HT1080 (cell line): ENCODE measurements at regions not wholly inside any gene's neighbourhood (a gene's known extent, or its start where the extent isn't known, plus 50 kb on each side); places are given as distances from the start of the nearest gene placed in this dataset.

ENCODE experiments used
- DNase-seq: peaks from one replicate; pipeline ENCODE4 v3.0.0-alpha.2; 2015; ENCODE audit warnings: low read depth

DNA sequence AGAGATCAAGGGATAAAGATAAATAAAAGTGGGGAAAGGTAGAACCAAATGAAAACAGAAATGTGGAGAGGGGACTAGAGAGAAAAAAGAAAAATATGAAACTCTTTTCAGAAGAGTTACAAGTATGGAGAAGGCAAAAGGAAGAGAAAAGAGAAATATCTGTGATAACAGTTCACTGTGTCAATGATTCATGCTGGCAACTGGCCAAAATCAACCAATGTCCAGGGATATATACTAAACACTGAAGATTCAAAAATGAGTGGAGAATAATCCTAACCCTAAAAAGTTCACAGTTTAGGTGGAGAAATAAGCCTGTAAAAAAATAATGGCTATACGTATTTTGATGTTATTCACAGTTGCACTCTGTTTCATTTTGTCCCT lies 372.3 kb upstream of the KITLG start:
- DNase-seq: peak; percentile 42

DNA sequence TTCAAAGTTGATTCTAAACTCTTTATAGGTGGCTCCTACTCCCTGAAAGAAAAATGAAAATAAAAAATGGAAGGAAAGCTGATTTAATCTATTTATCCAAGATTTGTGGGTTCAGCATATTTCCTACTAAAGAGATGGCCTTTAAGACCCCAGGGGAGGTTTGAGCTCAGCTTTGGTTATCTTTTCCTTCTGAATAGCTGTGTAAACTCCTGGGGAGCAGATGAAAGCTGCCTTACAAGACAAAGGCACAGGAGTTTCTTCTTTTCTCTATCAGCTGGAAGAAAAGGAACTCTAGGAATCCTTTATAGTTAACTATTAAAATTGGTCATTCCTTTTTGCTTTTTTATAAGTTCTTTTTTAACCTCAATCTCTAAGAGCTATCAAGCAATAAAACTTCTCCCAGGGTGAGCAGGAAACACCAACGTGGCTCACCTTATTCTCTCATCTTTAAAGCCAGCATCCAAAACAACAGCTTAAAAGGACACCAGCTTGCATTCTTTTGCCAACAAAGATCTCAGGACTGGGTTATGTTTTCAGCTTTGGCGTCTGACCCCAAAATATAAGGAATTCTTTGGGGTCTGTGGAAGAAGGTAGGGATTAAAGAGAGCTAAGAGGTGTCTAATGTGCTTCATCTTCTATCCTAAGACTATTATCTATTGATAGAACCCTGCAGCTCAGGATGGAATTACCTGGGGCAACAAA lies 371.7 kb upstream of the KITLG start:
- DNase-seq: no peak

DNA sequence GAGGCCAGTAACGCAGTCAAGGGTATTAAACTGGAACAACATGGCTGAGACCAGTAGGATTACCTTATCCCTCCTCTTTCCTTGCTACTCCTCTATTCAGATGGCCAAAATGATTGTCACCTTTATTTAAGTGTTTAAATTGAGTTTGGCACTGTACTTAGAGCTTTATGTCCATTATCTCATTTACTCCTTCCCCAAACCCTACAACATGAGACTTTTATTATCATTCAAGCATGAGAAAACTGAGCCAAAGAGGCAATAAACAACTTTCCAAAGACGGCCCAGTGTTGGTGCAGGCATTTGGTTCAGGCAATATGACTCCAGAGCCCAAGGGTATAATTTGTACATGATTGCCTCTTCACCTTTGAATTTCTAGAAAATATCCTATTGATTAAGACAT lies 370.9 kb upstream of the KITLG start:
- DNase-seq: no peak

DNA sequence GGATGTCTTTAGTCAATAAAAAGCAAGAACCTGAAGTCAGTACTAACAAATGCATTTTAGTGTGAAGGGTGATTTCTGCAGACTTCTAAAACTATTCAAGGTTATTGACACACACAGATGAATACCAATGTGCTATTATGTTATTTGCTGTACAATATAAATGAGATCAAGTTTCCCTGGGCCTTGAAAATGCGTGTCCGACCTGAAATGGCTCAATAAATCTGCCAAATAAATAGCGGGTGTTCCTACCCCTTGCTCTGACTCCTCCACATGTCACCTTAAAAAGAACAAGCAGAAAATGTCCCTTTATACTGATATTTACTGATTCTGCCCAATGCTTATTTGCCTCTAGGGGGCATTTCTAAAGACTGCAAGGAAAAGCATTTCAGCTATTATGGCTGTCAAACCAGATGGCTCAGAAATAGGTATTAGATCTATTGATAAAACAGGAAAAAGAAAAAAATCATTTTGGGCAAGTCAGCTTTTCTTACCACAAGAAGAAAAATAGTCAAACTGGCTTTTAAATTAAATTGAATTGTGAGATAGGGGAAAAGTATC lies 367.3 kb upstream of the KITLG start:
- DNase-seq: no peak

DNA sequence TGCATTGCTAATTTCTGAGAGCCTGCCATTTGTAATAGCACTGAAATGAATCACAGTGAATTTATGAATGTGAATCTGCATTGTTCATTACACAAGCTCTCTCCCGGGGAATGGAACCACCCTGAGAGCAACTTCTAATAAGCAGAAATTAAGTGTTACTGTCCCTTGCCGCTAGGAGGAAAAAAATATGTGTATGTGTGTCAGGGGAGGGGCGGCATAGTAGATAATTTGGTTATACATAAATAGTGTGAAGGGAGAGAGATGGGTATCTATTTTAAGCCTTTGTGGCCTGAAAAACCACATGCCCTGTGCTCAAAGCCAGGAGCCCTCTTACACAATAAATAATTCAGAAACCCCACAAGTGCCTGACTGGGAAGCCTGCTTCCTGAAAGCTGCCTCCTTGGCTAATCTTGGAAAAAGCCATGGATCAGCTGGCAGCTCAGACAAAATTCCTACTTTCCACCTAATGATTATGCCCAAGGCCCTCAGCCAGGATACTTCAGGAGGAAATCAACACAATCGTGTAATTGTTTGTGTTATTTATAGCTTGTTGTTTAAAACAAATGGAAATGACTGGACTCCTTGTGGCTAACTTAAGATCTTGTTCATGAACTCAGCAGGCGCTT lies 366.2 kb upstream of the KITLG start:
- peak; percentile 64 for DNase-seq

GRCh38 chr12:88945051-88945732 lies 364.9 kb upstream of the KITLG start:
- no peak for DNase-seq

- peak; percentile 81 for DNase-seq
Measured at GRCh38 chr12:88944397-88944796, 364.1 kb upstream of the KITLG start.

- no peak for DNase-seq
Measured at GRCh38 chr12:88940854-88941253, 360.6 kb upstream of the KITLG start.

DNA sequence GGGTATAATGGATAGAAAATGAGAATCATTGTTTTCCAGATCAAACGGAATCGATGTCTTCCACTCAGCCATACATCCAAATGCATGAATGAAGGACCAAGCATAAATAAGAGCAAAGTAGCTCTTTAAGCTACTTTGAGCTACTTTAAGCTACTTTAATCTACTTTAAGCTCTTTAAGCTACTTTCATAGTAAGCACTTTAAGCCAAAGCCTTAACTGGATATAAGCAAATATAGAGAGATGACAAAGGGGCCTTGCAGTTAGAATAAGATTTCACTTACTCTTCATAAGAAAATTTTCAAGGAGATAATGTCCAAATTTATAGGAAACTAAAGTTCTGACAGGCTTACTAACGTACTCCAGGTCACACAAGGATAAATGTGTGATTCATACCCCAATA lies 355.6 kb upstream of the KITLG start:
- no peak for DNase-seq

- DNase-seq: peak; percentile 51
Measured at GRCh38 chr12:88934163-88934747, 354.0 kb upstream of the KITLG start.

- DNase-seq: no peak
Measured at GRCh38 chr12:88932457-88932856, 352.2 kb upstream of the KITLG start.

GRCh38 chr12:88931598-88931997 lies 351.3 kb upstream of the KITLG start:
- DNase-seq: no peak

DNA sequence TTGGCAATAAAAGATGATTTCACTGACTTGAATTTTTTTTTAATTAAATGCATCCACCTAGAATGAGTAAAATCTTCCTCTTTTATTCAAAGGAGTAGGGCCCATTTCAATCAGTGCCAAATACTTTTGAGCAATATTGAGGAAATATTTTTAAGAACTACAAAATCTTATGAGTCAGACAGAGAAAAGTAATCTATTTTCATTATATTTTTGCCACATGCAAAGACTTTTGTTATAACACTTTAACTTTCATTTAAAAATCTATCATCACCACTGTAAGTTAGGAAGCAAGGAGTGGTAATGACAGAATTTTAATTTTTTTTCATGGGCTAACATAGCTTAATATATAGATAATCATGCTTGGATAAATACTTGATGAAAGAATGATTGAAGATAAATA lies 345.2 kb upstream of the KITLG start:
- no peak for DNase-seq

- no peak for DNase-seq
Measured at GRCh38 chr12:88924162-88924561, 343.9 kb upstream of the KITLG start.

DNA sequence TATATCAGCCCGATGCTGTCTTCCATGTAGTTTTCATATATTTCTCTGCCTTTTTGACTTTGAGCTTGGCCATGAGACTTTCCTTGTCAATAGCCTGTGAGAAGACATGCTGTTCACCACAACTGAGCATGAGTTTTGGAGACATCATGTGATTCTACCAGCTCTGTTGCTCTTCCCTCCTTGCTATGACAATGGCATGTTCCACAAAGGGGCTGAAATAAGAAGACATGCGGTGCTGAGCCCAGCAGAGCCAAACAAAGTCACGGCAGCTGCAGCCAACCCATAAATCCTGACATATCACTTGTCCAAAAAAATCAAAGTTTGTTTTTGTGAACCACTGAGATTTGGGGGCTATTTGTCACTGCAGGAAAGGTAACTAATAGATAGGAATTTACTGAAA lies 343.4 kb upstream of the KITLG start:
- no peak for DNase-seq

DNA sequence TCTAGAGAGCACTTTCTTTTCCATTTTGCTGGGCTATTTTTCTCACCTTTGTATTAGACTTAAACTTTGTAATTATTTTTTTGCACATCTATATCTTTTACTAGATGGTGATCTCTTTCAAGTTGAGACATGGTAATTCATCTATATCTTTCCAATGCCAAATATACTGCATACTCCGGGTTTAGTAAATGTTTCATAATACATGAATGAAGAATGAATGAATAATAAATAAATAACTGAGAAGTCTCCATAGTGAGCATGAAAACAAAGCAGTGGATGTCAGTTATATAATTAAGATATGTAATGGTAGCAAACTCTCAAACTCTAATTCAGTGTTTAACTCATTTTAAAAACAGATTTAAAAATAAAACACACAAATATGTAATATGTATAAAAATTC lies 342.5 kb upstream of the KITLG start:
- no peak for DNase-seq

GRCh38 chr12:88921890-88922532 lies 341.7 kb upstream of the KITLG start:
- DNase-seq: no peak

GRCh38 chr12:88921434-88921833 lies 341.2 kb upstream of the KITLG start:
- no peak for DNase-seq

GRCh38 chr12:88918161-88918560 lies 337.9 kb upstream of the KITLG start:
- DNase-seq: no peak

GRCh38 chr12:88914967-88915366 lies 334.7 kb upstream of the KITLG start:
- DNase-seq: no peak

- no peak for DNase-seq
Measured at GRCh38 chr12:88909510-88909909, 329.2 kb upstream of the KITLG start.

GRCh38 chr12:88908345-88908744 lies 328.1 kb upstream of the KITLG start:
- DNase-seq: no peak
